ENCODE measurements at regions not wholly inside any gene's neighbourhood (a gene's known extent, or its start where the extent isn't known, plus 50 kb on each side); places are given as distances from the start of the nearest gene placed in this dataset.

GRCh38 chr6:14488180-14488579, 370.6 kb downstream of the CD83 start (continued):
- TF ChIP-seq EZH2 (IDR thresholded peaks at IDR 0.05; ENCODE audit: low read depth, unreplicated experiment) = no peak
- TF ChIP-seq REST (IDR thresholded peaks at IDR 0.05; ENCODE audit: unreplicated experiment) = no peak
- no peak for TF ChIP-seq JUNB (IDR thresholded peaks at IDR 0.05; ENCODE audit: unreplicated experiment)
- no peak for TF ChIP-seq EZH2phosphoT487 (IDR thresholded peaks at IDR 0.05; ENCODE audit: unreplicated experiment)
- TF ChIP-seq STAT1 (IDR thresholded peaks at IDR 0.05; ENCODE audit: unreplicated experiment) = no peak

GRCh38 chr6:14489445-14489844, 371.9 kb downstream of the CD83 start:
- no peak for ATAC-seq
- no peaks in the 10 kb centered on the region for H4K20me1 ChIP-seq (replicated peaks; ENCODE audit: insufficient read depth)
- H3K4me1 ChIP-seq (ENCODE audit: insufficient read depth) = no peaks in the 10 kb centered on the region
- no peaks in the 10 kb centered on the region for H3K27me3 ChIP-seq (ENCODE audit: insufficient read depth)
- no peaks in the 10 kb centered on the region for H3K79me2 ChIP-seq (replicated peaks; ENCODE audit: insufficient read depth)
- no peaks in the 10 kb centered on the region for H3F3A ChIP-seq (replicated peaks; ENCODE audit: low read depth)
- TF ChIP-seq CREB1 (CRISPR knock-in tag; IDR thresholded peaks at IDR 0.05; ENCODE audit: low read depth) (no peak), ZNF114 (CRISPR knock-in tag; IDR thresholded peaks at IDR 0.05) (no peak), NANOG (IDR thresholded peaks at IDR 0.05; ENCODE audit: borderline replicate concordance) (no peak), ETS1 (IDR thresholded peaks at IDR 0.05) (no peak), EZH2 (IDR thresholded peaks at IDR 0.05; ENCODE audit: low read depth, unreplicated experiment) (no peak), ZNF331 (CRISPR knock-in tag; IDR thresholded peaks at IDR 0.05; ENCODE audit: low read depth) (no peak), CTCF (conservative IDR thresholded peaks at IDR 0.05; ENCODE audit: low read depth in 2 of 2) (no peak), STAT1 (IDR thresholded peaks at IDR 0.05; ENCODE audit: unreplicated experiment) (no peak), EZH2phosphoT487 (IDR thresholded peaks at IDR 0.05; ENCODE audit: unreplicated experiment) (no peak)
- H3K36me3 ChIP-seq (ENCODE audit: insufficient read depth) = no peaks in the 10 kb centered on the region
- no peak overlapping the region for H3K4me2 ChIP-seq
- H3K9me3 Mint-ChIP-seq = peaks cover 21% of the 10 kb centered on the region
- no peak overlapping the region for H3K27ac ChIP-seq (ENCODE audit: low read depth)
- H3K9me2 ChIP-seq (ENCODE audit: insufficient read depth) = no peaks in the 10 kb centered on the region
- H3K4me1 Mint-ChIP-seq = no peaks in the 10 kb centered on the region
- peaks cover 2% of the 10 kb centered on the region for H3K27me3 Mint-ChIP-seq (ENCODE audit: insufficient read depth, low read depth, poor library complexity)
- no peak for DNase-seq (ENCODE audit: low spot score)
- no peak overlapping the region for H3K4me3 Mint-ChIP-seq
- no peak overlapping the region for H3K4me3 ChIP-seq
- no peak overlapping the region for H3K27ac Mint-ChIP-seq
- no peak overlapping the region for H2AFZ ChIP-seq
- peaks cover 12% of the 10 kb centered on the region for H3K36me3 Mint-ChIP-seq (ENCODE audit: low read depth)
